ENCODE measurements at regions not wholly inside any gene's neighbourhood (a gene's known extent, or its start where the extent isn't known, plus 50 kb on each side); places are given as distances from the start of the nearest gene placed in this dataset.
"Not testable (repeated sequence)": the region's sequence is repeated elsewhere in the genome, so short reads cannot be mapped to it uniquely, and the experiment has no call there.

DNA sequence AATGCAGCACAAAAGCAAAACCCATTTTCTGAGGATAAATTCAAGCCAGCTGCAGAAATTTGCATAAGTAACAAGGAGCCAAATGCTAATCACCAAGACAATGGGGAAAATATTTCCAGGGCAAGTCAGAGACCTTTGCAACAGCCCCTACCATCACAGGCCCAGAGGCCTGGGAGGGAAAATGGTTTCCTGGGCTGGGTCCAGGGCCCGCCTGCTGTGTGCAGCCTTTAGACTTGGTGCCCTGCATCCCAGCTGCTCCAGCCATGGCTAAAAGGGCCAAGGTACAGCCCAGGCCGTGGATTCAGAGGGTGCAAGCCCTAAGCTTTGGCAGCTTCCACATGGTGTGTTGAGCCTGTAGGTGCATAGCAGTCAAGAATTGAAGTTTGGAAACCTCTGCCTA is 309.5 kb upstream of the SGCG start:
- Histone ChIP-seq H3K27ac (ENCODE audit: low read depth, low read length) (no peak overlapping the region), H3K27me3 (ENCODE audit: insufficient read depth, low read length, poor library complexity) (no peaks in the 10 kb centered on the region), H4K5ac (ENCODE audit: low read length) (no peak overlapping the region), H3K4me1 (ENCODE audit: control insufficient read depth, low read depth, low read length) (no peaks in the 10 kb centered on the region), H3K79me2 (ENCODE audit: control insufficient read depth, insufficient read depth, low read length) (no peaks in the 10 kb centered on the region), H3K4me2 (ENCODE audit: low read length) (no peak overlapping the region), H2BK15ac (replicated peaks; ENCODE audit: low read depth) (no peak overlapping the region), H3K4ac (ENCODE audit: low read depth, low read length) (no peak overlapping the region), H2AK5ac (ENCODE audit: low read length) (no peak overlapping the region), H3K9ac (ENCODE audit: low read length) (no peak overlapping the region), H3K79me1 (ENCODE audit: low read length) (no peaks in the 10 kb centered on the region), H3K18ac (ENCODE audit: low read length) (no peak overlapping the region), H3K23ac (ENCODE audit: low read length) (no peak overlapping the region), H3K4me3 (ENCODE audit: low read length) (no peak overlapping the region), H2BK120ac (ENCODE audit: low read depth, low read length) (no peak overlapping the region), H3K56ac (ENCODE audit: low read length) (no peak overlapping the region), H4K8ac (ENCODE audit: low read depth, low read length) (no peak overlapping the region), H2BK5ac (ENCODE audit: low read length) (no peak overlapping the region), H3K36me3 (ENCODE audit: control insufficient read depth, insufficient read depth, low read length) (no peaks in the 10 kb centered on the region)
- no peak for DNase-seq
- no CpG with 5 or more reads among the region's 2 CpGs for WGBS (ENCODE audit: extremely low coverage, insufficient coverage, low lambda C conversion rate)

DNA sequence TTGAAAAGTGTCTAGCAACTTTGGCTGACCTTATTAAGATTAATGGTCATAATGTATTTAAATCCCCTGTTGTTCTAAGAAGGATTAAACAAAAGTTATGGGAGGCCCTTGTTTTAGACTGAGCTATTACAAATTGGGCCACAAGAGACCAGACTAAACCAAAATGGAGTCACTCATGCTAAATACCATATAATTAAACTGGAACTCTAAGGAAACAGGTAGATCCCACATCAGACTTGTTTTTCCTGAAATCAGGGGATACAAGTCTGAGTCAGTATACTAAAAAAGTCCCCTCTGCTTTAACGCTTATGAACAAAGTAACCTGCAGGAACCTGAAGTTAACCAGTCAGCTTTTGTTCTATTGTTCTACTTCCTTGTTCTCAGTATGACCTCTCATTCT is 305.9 kb upstream of the SGCG start:
- no peaks in the 10 kb centered on the region for H3K4me1 ChIP-seq (ENCODE audit: control insufficient read depth, low read depth, low read length)
- H3K18ac ChIP-seq (ENCODE audit: low read length) = no peak overlapping the region
- WGBS (ENCODE audit: extremely low coverage, insufficient coverage, low lambda C conversion rate) = no CpG with 5 or more reads among the region's 1 CpG
- no peak overlapping the region for H4K5ac ChIP-seq (ENCODE audit: low read length)
- H3K36me3 ChIP-seq (ENCODE audit: control insufficient read depth, insufficient read depth, low read length) = no peaks in the 10 kb centered on the region
- no peak overlapping the region for H3K27ac ChIP-seq (ENCODE audit: low read depth, low read length)
- H3K9ac ChIP-seq (ENCODE audit: low read length) = no peak overlapping the region
- H3K79me1 ChIP-seq (ENCODE audit: low read length) = no peaks in the 10 kb centered on the region
- no peak overlapping the region for H2BK15ac ChIP-seq (replicated peaks; ENCODE audit: low read depth)
- H3K27me3 ChIP-seq (ENCODE audit: insufficient read depth, low read length, poor library complexity) = no peaks in the 10 kb centered on the region
- H2BK120ac ChIP-seq (ENCODE audit: low read depth, low read length) = no peak overlapping the region
- no peak overlapping the region for H3K4me3 ChIP-seq (ENCODE audit: low read length)
- no peak overlapping the region for H2AK5ac ChIP-seq (ENCODE audit: low read length)
- no peak overlapping the region for H3K4me2 ChIP-seq (ENCODE audit: low read length)
- H3K79me2 ChIP-seq (ENCODE audit: control insufficient read depth, insufficient read depth, low read length) = no peaks in the 10 kb centered on the region
- no peak overlapping the region for H3K56ac ChIP-seq (ENCODE audit: low read length)
- no peak overlapping the region for H2BK5ac ChIP-seq (ENCODE audit: low read length)
- H3K4ac ChIP-seq (ENCODE audit: low read depth, low read length) = no peak overlapping the region
- H3K23ac ChIP-seq (ENCODE audit: low read length) = no peak overlapping the region
- no peak overlapping the region for H4K8ac ChIP-seq (ENCODE audit: low read depth, low read length)
- DNase-seq = no peak

DNA sequence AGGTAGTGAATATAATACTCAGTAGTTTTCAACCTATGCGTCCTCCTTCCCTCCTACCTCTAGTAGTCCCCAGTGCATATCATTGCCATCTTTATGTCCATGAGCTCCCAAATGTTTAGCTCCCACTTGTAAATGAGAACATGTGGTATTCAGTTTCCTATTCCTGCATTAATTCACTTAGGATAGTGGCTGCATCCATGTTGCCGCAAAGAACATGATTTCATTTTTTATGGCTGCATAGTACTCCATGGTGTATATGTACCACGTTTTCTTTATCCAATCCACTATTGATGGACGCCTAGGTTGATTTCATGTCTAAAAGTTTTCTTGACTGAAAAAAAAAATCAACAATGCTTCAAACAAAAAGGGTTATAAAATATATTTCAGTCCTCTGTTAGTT is 303.4 kb upstream of the SGCG start:
- no peak overlapping the region for H4K8ac ChIP-seq (ENCODE audit: low read depth, low read length)
- H4K5ac ChIP-seq (ENCODE audit: low read length) = no peak overlapping the region
- no peak overlapping the region for H2BK15ac ChIP-seq (replicated peaks; ENCODE audit: low read depth)
- H3K27ac ChIP-seq (ENCODE audit: low read depth, low read length) = no peak overlapping the region
- no CpG with 5 or more reads among the region's 4 CpGs for WGBS (ENCODE audit: extremely low coverage, insufficient coverage, low lambda C conversion rate)
- no peaks in the 10 kb centered on the region for H3K36me3 ChIP-seq (ENCODE audit: control insufficient read depth, insufficient read depth, low read length)
- H3K18ac ChIP-seq (ENCODE audit: low read length) = no peak overlapping the region
- no peak overlapping the region for H2AK5ac ChIP-seq (ENCODE audit: low read length)
- no peaks in the 10 kb centered on the region for H3K4me1 ChIP-seq (ENCODE audit: control insufficient read depth, low read depth, low read length)
- no peak overlapping the region for H3K9ac ChIP-seq (ENCODE audit: low read length)
- no peaks in the 10 kb centered on the region for H3K79me1 ChIP-seq (ENCODE audit: low read length)
- H3K23ac ChIP-seq (ENCODE audit: low read length) = no peak overlapping the region
- no peak overlapping the region for H2BK5ac ChIP-seq (ENCODE audit: low read length)
- no peak for DNase-seq
- no peak overlapping the region for H3K4me3 ChIP-seq (ENCODE audit: low read length)
- H2BK120ac ChIP-seq (ENCODE audit: low read depth, low read length) = no peak overlapping the region
- no peak overlapping the region for H3K4ac ChIP-seq (ENCODE audit: low read depth, low read length)
- H3K79me2 ChIP-seq (ENCODE audit: control insufficient read depth, insufficient read depth, low read length) = no peaks in the 10 kb centered on the region
- H3K27me3 ChIP-seq (ENCODE audit: insufficient read depth, low read length, poor library complexity) = no peaks in the 10 kb centered on the region
- H3K56ac ChIP-seq (ENCODE audit: low read length) = no peak overlapping the region
- no peak overlapping the region for H3K4me2 ChIP-seq (ENCODE audit: low read length)

DNA sequence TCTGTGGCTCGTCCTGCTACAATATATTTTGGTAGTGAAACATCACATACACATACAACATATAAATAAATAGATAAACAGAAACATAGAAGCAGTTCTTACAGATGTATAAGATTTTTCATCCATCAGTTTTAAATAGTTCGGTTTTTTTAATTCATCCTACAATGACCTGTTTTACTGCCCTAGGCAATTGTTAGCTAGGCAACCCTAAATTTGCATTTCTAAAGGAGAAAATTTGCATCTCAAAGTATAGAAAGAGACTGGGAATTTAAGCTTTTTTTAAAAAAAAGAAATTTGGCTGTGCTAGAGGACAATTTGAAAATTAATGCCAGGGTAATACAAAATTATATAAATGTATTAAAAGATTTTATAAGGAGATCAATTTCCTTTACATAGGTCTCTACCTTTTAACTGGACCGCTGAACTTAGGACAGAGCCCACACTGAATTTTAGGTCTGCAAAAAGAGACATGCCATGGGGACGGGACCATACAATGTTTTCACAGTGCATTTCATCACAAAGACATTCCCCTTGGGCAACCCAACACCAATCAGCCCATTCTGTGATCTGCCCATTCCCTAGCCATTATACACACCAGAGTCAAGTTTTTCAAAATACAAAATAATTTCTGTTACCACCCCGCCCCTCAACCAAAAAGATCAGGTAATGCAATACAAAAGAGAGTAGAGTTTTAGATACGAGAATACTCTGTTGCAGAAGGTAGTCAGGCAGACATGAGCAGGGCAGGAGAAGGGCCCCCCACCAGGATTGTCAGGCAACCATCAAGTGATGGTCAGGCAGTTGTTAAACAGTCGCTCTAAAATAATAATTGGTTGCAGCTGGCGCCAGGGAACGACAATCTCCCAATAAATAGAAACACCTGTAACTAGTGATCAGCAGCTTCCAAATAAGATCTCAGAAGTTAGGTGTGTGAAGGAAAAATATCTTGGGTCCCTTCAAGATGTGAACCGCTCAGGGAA is 299.7 kb upstream of the SGCG start:
- H2BK120ac ChIP-seq (ENCODE audit: low read depth, low read length) = peak overlapping the region; percentile 92
- no peak overlapping the region for H2AK5ac ChIP-seq (ENCODE audit: low read length)
- H3K4me1 ChIP-seq (ENCODE audit: control insufficient read depth, low read depth, low read length) = no peaks in the 10 kb centered on the region
- peak overlapping the region; percentile 68 for H2BK5ac ChIP-seq (ENCODE audit: low read length)
- H3K79me2 ChIP-seq (ENCODE audit: control insufficient read depth, insufficient read depth, low read length) = no peaks in the 10 kb centered on the region
- H4K5ac ChIP-seq (ENCODE audit: low read length) = no peak overlapping the region
- H3K79me1 ChIP-seq (ENCODE audit: low read length) = no peaks in the 10 kb centered on the region
- H3K27ac ChIP-seq (ENCODE audit: low read depth, low read length) = peak overlapping the region; percentile 95
- peak overlapping the region; percentile 92 for H3K18ac ChIP-seq (ENCODE audit: low read length)
- H3K36me3 ChIP-seq (ENCODE audit: control insufficient read depth, insufficient read depth, low read length) = peaks cover 2% of the 10 kb centered on the region
- no peak overlapping the region for H3K4me2 ChIP-seq (ENCODE audit: low read length)
- H3K9ac ChIP-seq (ENCODE audit: low read length) = peak overlapping the region; percentile 33
- peak overlapping the region; percentile 30 for H4K8ac ChIP-seq (ENCODE audit: low read depth, low read length)
- H3K56ac ChIP-seq (ENCODE audit: low read length) = peak overlapping the region; percentile 28
- no peaks in the 10 kb centered on the region for H3K27me3 ChIP-seq (ENCODE audit: insufficient read depth, low read length, poor library complexity)
- WGBS (ENCODE audit: extremely low coverage, insufficient coverage, low lambda C conversion rate) = no CpG with 5 or more reads among the region's 10 CpGs
- no peak overlapping the region for H3K23ac ChIP-seq (ENCODE audit: low read length)
- H2BK15ac ChIP-seq (replicated peaks; ENCODE audit: low read depth) = no peak overlapping the region
- H3K4ac ChIP-seq (ENCODE audit: low read depth, low read length) = peak overlapping the region; percentile 94
- DNase-seq = peak; percentile 74
- H3K4me3 ChIP-seq (ENCODE audit: low read length) = no peak overlapping the region

DNA sequence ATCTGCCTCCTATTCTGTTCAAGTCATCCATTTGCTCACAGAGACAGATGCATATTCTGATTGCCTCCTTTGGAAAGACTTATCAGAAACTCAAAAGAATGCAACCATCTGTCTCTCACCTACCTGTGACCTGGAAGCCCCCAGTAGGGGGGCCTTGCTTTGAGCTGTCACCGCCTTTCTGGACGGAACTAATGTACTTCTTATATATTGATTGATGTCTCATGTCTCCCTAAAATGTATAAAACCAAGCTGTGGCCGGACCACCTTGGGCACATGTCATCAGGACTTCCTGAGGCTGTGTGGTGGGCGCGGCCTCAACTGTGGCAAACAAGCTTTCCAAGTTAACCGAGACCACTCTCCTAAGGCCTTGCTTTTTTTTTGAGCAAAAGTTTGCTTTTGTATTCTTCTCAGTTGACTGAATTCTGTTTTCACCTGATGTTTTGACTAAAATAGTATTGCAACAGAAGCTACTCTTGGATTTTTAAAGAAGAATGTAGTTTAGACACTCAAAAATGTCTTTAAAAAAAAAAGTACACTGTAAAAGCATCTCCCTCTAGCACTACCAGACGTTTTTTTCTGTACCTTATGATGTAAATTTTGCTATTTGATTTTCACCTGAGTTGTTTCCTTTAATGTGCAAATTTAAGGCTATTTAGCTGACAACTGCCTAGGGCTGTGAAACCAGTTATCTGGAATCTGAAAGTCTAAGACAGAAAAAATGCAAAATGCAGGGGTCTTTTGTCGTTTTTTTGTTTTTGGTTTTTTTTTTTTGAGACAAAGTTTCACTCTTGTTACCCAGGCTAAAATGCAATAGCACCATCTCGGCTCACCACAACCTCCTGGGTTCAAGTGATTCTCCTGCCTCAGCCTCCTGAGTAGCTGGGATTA is 298.8 kb upstream of the SGCG start:
- H3K4ac ChIP-seq (ENCODE audit: low read depth, low read length); H2BK120ac ChIP-seq (ENCODE audit: low read depth, low read length); H3K4me3 ChIP-seq (ENCODE audit: low read length); H2BK15ac ChIP-seq (replicated peaks; ENCODE audit: low read depth); H3K4me1 ChIP-seq (ENCODE audit: control insufficient read depth, low read depth, low read length); H3K79me1 ChIP-seq (ENCODE audit: low read length); H3K36me3 ChIP-seq (ENCODE audit: control insufficient read depth, insufficient read depth, low read length); H2AK5ac ChIP-seq (ENCODE audit: low read length); H3K23ac ChIP-seq (ENCODE audit: low read length); H3K27me3 ChIP-seq (ENCODE audit: insufficient read depth, low read length, poor library complexity); H3K4me2 ChIP-seq (ENCODE audit: low read length); H3K9ac ChIP-seq (ENCODE audit: low read length); H4K5ac ChIP-seq (ENCODE audit: low read length); H3K79me2 ChIP-seq (ENCODE audit: control insufficient read depth, insufficient read depth, low read length): not testable (repeated sequence)
- Histone ChIP-seq H2BK5ac (ENCODE audit: low read length) (peak overlapping the region; percentile 97), H3K27ac (ENCODE audit: low read depth, low read length) (peak overlapping the region; percentile 95), H3K18ac (ENCODE audit: low read length) (peak overlapping the region; percentile 39), H3K56ac (ENCODE audit: low read length) (peak overlapping the region; percentile 56), H4K8ac (ENCODE audit: low read depth, low read length) (peak overlapping the region; percentile 30)
- WGBS (ENCODE audit: extremely low coverage, insufficient coverage, low lambda C conversion rate) = no CpG with 5 or more reads among the region's 9 CpGs
- DNase-seq = peak; percentile 76
